H1 (cell line): ENCODE measurements at regions not wholly inside any gene's neighbourhood (a gene's known extent, or its start where the extent isn't known, plus 50 kb on each side); places are given as distances from the start of the nearest gene placed in this dataset.

Experiments used
- ASH2L ChIP-seq: fragments of 200-600, 300-600 bp; sonication (generic); IDR thresholded peaks from one replicate; pipeline ENCODE4 v1.7.1; 2017; ENCODE audit warnings: low read length
- CHD2 ChIP-seq: IDR thresholded peaks from 2 replicates; pipeline ENCODE4 v1.6.1; 2012; ENCODE audit warnings: low read length, improper control_type of control experiment
- EP300 ChIP-seq, 2 experiments: IDR thresholded peaks; 1 replicate in 1 of 2; 2 replicates in 1 of 2; pipeline ENCODE4 v1.6.1; 2011 to 2012; ENCODE audit warnings: low read depth in 2 of 2, low read length in 2 of 2, mild to moderate bottlenecking in 2 of 2, borderline replicate concordance in 1 of 2, inconsistent platforms in 1 of 2, moderate library complexity in 1 of 2
- EZH2 ChIP-seq: fragments of 200-600 bp; sonication (generic); IDR thresholded peaks from 2 replicates; pipeline ENCODE4 v1.7.1; 2012; ENCODE audit warnings: low read depth, mild to moderate bottlenecking, moderate library complexity, low read length, inconsistent platforms; ENCODE audit not compliant: severe bottlenecking
- GTF2F1 ChIP-seq: IDR thresholded peaks from 2 replicates; pipeline ENCODE4 v1.6.1; 2012; ENCODE audit warnings: low read depth, low read length, improper control_type of control experiment, borderline replicate concordance
- NANOG ChIP-seq: IDR thresholded peaks from 2 replicates; pipeline ENCODE4 v1.6.1; 2011; ENCODE audit warnings: low read length, low read depth, mild to moderate bottlenecking, inconsistent platforms; ENCODE audit not compliant: insufficient read depth, poor library complexity, severe bottlenecking
- POLR2AphosphoS5 ChIP-seq: IDR thresholded peaks from 2 replicates; pipeline ENCODE4 v1.6.1; 2011; ENCODE audit warnings: low read depth, low read length
- TF ChIP-seq, protein P1 (sequence below), 3 experiments: IDR thresholded peaks; 1 replicate in 2 of 3; 2 replicates in 1 of 3; pipeline versions ENCODE4 v1.5.1 to v1.6.1; 2011; ENCODE audit warnings: low read length in 3 of 3, mild to moderate bottlenecking in 3 of 3, inconsistent platforms in 2 of 3, low read depth in 1 of 3, moderate library complexity in 1 of 3; ENCODE audit not compliant: insufficient read depth in 1 of 3; ENCODE audit errors: control extremely low read depth in 1 of 3

GRCh38 chr7:45456105-45456504 is 118.1 kb upstream of the ADCY1 start:
- TF ChIP-seq EZH2 = no peak
- no peak for TF ChIP-seq ASH2L
- TF ChIP-seq, protein P1, sequence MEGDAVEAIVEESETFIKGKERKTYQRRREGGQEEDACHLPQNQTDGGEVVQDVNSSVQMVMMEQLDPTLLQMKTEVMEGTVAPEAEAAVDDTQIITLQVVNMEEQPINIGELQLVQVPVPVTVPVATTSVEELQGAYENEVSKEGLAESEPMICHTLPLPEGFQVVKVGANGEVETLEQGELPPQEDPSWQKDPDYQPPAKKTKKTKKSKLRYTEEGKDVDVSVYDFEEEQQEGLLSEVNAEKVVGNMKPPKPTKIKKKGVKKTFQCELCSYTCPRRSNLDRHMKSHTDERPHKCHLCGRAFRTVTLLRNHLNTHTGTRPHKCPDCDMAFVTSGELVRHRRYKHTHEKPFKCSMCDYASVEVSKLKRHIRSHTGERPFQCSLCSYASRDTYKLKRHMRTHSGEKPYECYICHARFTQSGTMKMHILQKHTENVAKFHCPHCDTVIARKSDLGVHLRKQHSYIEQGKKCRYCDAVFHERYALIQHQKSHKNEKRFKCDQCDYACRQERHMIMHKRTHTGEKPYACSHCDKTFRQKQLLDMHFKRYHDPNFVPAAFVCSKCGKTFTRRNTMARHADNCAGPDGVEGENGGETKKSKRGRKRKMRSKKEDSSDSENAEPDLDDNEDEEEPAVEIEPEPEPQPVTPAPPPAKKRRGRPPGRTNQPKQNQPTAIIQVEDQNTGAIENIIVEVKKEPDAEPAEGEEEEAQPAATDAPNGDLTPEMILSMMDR (IDR thresholded peaks at IDR 0.05; ENCODE audit: control extremely low read depth in 1 of 3, insufficient read depth in 1 of 3, low read depth in 1 of 3, low read length in 3 of 3) = no peak
- no peak for TF ChIP-seq GTF2F1
- TF ChIP-seq EP300 (IDR thresholded peaks at IDR 0.05; ENCODE audit: borderline replicate concordance in 1 of 2, low read depth in 2 of 2, low read length in 2 of 2) = no peak
- TF ChIP-seq NANOG = no peak
- no peak for TF ChIP-seq CHD2
- TF ChIP-seq POLR2AphosphoS5 = no peak
